ENCODE measurements at regions not wholly inside any gene's neighbourhood (a gene's known extent, or its start where the extent isn't known, plus 50 kb on each side); places are given as distances from the start of the nearest gene placed in this dataset.
"Not testable (repeated sequence)": the region's sequence is repeated elsewhere in the genome, so short reads cannot be mapped to it uniquely, and the experiment has no call there.

GRCh38 chr3:66633402-66634381 lies 132.9 kb upstream of the LRIG1 start:
- DNase-seq = peak; percentile 55

GRCh38 chr3:66638717-66639116 lies 137.9 kb upstream of the LRIG1 start:
- no peak for DNase-seq

- no peak for DNase-seq
Measured at GRCh38 chr3:66639809-66640356, 139.1 kb upstream of the LRIG1 start.

DNA sequence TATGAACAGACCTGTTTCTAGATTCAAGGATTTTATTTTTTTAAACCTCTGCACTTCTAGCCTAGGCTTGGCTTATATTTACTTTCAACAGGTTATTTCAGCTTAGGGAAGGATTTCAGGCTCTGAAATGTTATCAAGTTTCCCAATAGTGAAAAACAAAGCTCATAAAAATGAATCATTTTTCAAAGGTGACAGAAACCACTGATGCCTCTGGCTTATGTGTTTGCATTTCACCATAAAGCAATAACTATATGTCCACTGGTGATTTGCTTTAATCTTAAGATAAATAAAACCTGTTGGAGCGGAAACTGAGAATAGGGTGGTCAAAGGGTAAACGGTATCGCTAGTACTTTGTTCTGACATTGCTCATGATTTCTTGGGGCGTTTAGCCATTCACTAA lies 141.2 kb upstream of the LRIG1 start:
- DNase-seq = no peak

- no peak for DNase-seq
Measured at GRCh38 chr3:66642484-66642883, 141.7 kb upstream of the LRIG1 start.

DNA sequence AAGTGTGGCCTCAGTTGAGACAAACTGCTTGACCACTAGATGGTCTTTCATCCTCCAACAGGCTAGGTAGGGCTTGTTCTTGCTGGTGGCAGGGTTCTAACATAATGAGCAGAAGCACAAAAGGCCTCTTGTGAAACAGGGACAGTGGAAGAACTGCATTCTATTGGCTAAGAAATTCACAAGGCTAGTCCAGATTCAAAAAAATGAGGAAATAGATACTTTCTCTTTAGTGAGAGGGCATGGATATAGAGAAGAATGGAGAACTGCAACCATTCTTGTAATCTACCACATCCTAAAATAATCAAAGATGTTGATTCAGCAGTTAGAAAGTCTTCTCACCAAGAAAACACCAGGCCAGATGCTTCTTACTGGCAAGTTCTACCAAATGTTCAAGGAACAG lies 143.7 kb upstream of the LRIG1 start:
- no peak for DNase-seq

- no peak for DNase-seq
Measured at GRCh38 chr3:66648975-66649374, 148.2 kb upstream of the LRIG1 start.

DNA sequence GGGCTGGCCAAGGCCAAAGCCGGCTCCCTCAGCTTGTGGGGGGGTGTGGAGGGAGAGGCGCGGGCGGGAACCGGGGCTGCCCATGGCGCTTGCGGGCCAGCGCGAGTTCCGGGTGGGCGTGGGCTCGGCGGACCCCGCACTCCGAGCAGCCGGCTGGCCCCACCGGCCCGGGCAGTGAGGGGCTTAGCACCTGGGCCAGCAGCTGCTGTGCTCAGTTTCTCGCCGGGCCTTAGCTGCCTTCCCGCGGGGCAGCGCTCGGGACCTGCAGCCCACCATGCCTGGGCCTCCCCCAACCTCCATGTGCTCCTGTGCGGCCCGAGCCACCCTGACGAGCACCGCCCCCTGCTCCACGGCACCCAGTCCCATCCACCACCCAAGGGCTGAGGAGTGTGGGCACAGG lies 150.7 kb upstream of the LRIG1 start:
- not testable (repeated sequence) for DNase-seq

DNA sequence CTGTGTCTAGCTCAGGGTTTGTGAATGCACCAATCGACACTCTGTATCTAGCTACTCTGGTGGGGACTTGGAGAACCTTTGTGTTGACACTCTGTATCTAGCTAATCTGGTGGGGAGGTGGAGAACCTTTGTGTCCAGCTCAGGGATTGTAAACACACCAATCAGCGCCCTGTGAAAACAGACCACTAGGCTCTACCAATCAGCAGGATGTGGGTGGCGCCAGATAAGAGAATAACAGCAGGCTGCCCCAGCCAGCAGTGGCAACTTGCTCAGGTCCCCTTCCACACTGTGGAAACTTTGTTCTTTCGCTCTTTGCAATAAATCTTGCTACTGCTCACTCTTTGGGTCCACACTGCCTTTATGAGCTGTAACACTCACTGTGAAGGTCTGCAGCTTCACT lies 151.3 kb upstream of the LRIG1 start:
- not testable (repeated sequence) for DNase-seq

DNA sequence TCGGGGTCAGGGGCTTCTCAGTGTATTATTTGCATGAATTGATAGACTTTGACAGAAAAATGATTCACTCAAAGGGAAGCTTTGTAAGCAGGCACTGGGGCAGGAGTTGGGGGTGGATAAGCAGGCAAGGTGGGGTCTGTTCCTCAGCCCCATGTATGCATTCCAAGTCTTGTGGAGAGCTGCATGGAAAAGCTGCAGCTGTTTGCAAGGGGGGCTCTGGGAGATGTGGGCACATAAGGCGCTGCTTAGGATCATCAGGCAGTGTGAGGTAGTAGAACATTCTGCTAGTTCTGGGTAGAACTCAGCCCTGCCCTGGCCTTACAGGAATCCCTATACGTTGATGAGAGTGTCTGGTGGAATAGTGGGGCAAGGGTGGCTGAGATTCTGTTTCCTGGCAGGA lies 154.2 kb upstream of the LRIG1 start:
- DNase-seq = peak; percentile 77

DNA sequence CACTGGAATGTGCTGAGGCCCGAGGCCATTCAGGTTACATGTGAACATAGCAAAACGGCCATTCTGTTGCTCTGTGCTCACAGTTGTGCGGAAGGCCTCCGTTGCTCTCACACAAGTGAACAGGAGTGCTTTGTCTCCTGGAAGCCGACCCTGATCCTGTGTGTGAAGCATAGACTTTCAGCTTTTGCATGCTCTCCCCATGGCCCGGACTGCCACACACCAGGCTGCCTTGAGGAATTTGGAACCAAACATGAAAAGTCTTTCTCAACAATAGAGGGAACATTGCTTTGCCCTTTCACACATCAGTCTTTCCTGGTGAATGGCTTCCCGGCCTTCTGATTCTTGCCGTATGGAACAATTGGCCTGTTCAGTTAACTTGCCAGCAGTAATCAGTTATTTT lies 154.8 kb upstream of the LRIG1 start:
- DNase-seq = peak; percentile 68

DNA sequence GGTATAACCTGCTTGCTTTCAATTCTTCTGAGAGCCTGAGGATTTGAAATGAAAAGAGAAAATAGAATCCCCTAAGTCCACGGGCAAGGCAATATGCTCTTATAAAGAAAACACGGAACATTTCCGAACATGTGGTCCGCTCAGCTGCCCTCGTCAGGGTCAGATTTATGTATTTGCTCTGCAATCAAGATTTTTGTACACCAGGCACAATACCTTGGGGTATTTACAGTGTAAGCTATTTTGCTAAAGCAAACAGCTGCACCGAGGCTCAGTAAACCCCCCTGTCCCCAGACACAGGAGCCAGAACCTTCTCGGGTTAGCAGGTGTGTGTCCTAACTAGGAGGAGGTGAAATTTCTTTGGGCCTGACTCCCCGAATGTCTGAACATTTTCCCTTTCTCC lies 155.8 kb upstream of the LRIG1 start:
- DNase-seq = no peak

- DNase-seq = no peak
Measured at GRCh38 chr3:66659056-66659455, 158.2 kb upstream of the LRIG1 start.

GRCh38 chr3:66661628-66662027 lies 160.8 kb upstream of the LRIG1 start:
- DNase-seq = no peak

DNA sequence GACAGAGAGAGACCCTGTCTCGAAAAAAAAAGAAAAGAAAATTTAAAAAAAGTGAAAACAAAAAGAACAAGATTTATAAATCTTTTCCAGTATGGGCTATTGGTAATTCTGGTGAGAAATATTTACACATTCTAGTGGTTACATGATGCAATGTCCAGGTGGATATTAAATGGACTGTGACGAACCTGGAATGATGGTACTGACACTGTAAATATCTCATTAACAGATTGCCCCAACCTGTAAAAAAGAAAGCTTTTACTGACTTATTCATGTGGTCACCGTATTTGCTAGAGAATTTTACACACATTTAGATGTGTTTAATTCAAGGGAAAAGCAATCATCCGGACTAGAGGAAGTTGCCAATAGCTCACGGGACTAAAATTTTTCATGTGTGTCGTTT lies 162.1 kb upstream of the LRIG1 start:
- DNase-seq = no peak

- no peak for DNase-seq
Measured at GRCh38 chr3:66665021-66665695, 164.3 kb upstream of the LRIG1 start.

DNA sequence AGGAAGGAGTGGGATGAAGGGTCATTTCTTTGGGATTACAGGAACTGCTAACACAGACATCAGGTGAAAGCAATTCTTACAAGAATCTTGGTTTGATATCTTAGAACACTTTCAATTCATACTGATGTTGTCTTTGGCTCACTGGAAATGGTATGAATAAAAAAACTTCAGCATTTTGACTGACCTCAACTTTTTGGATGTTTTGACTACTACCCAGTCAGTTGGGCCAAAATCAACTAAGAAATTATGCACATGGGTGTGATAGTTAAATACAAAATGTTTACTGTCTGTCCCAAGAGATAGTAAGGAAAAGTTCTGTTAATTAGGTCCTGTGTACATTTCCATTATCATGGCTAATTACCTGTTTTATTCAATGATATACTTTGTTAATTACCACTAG lies 165.5 kb upstream of the LRIG1 start:
- no peak for DNase-seq

GRCh38 chr3:66667263-66667662 lies 166.4 kb upstream of the LRIG1 start:
- DNase-seq = no peak

DNA sequence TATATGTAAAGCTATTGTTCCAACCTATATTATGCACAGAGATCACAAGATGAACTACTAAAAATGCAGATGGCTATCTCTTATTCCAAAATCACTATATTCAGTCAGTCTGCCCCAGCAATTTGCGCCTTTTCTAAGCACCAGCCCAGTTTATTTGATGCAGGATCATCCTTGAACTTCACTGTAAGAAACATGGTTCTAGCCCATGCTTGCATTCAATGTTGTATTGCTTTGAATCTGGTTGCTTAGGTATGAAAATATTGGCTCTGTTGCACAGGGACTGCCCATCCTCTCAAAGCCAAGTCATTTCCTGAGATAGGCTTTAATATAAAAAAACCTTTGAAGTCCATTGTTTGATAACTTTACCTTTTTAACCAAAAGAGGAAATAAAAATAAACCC lies 170.5 kb upstream of the LRIG1 start:
- DNase-seq = no peak

DNA sequence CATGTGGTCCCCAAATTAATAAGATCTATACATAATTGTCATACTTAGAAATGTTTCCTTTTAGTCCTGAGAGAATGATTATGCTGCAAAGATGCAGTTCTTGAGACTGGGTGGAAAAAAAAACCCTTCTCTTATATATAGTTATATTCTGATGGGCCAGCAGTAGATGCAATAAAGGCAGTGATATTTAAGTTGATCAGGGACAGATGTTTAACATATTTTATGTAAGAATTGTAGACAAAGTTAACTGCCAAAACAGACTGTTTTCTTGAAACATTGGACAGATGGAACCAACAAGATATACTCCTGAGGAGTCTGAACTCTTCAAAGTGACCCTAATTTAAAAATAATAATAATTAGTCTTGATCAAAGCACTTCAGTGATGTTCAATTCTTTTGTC lies 172.0 kb upstream of the LRIG1 start:
- DNase-seq = no peak

DNA sequence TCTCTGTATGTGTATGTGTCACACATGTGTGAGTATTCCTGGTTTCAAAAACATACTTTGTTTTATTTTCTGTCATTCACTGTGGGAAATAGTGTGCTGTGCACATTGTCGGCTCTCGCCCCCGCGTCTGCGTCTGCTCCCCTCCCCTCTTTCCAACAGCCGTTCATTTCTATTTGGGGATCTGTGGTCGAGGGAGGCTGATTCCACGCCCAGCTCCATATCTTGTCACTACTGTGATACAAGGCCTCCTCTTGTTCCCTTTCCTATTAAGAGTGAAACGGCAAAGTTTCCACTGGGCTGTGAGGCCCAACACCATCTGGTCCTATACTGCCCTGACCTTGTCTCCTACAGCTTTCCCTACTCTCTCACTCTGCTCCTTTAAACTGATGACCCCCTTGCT lies 172.5 kb upstream of the LRIG1 start:
- DNase-seq = peak; percentile 35

- DNase-seq = no peak
Measured at GRCh38 chr3:66675366-66675765, 174.5 kb upstream of the LRIG1 start.

- DNase-seq = peak; percentile 19
Measured at GRCh38 chr3:66692042-66692765, 191.4 kb upstream of the LRIG1 start.
